Hepatocyte (in vitro differentiated cells): ENCODE measurements at regions not wholly inside any gene's neighbourhood (a gene's known extent, or its start where the extent isn't known, plus 50 kb on each side); places are given as distances from the start of the nearest gene placed in this dataset.
A peak's percentile ranks its signal among the peaks of the same experiment; 100 is the strongest.

Experiments
- DNase-seq: peaks from one replicate; pipeline ENCODE4 v3.0.0-alpha.2; 2016; ENCODE audit warnings: low spot score
- H2AFZ ChIP-seq: fragments of 200-600 bp; sonication (generic); 2 replicates; pipeline ENCODE4 v1.6.0; 2016; ENCODE audit warnings: antibody characterized with exemption, mild to moderate bottlenecking
- H3K27ac ChIP-seq: fragments of 200-600 bp; sonication (generic); 2 replicates; pipeline ENCODE4 v1.5.1; 2016; ENCODE audit warnings: mild to moderate bottlenecking
- H3K27me3 ChIP-seq: fragments of 200-600 bp; sonication (generic); 2 replicates; pipeline ENCODE4 v1.6.1; 2016
- H3K36me3 ChIP-seq: fragments of 200-600 bp; sonication (generic); replicated peaks from 2 replicates; pipeline ENCODE4 v1.5.1; 2016; ENCODE audit warnings: low read depth; ENCODE audit not compliant: insufficient read depth
- H3K4me1 ChIP-seq: fragments of 200-600 bp; sonication (generic); 2 replicates; pipeline ENCODE4 v1.5.1; 2016; ENCODE audit warnings: mild to moderate bottlenecking, moderate library complexity; ENCODE audit not compliant: insufficient read depth
- H3K4me2 ChIP-seq: fragments of 200-600 bp; sonication (generic); 2 replicates; pipeline ENCODE4 v1.6.0; 2016
- H3K4me3 ChIP-seq: fragments of 200-600 bp; sonication (generic); 2 replicates; pipeline ENCODE4 v1.5.1; 2016; ENCODE audit warnings: mild to moderate bottlenecking
- H3K79me2 ChIP-seq: fragments of 200-600 bp; sonication (generic); 2 replicates; pipeline ENCODE4 v1.6.0; 2017; ENCODE audit warnings: mild to moderate bottlenecking
- H3K9me2 ChIP-seq: fragments of 200-600 bp; sonication (generic); replicated peaks from 2 replicates; pipeline ENCODE4 v1.6.0; 2017; ENCODE audit warnings: mild to moderate bottlenecking; ENCODE audit not compliant: insufficient read depth
- H3K9me3 ChIP-seq: fragments of 200-600 bp; sonication (generic); 2 replicates; pipeline ENCODE4 v1.5.1; 2016; ENCODE audit warnings: low read depth, mild to moderate bottlenecking
- H4K20me1 ChIP-seq: fragments of 200-600 bp; sonication (generic); 2 replicates; pipeline ENCODE4 v1.6.0; 2016; ENCODE audit warnings: mild to moderate bottlenecking; ENCODE audit not compliant: insufficient read depth, poor library complexity, severe bottlenecking
- CTCF ChIP-seq: fragments of 200-600 bp; sonication (generic); IDR thresholded peaks from 2 replicates; pipeline ENCODE4 v1.5.1; 2016; ENCODE audit warnings: antibody characterized with exemption, mild to moderate bottlenecking; ENCODE audit not compliant: poor library complexity
- EZH2 ChIP-seq: fragments of 200-600 bp; sonication (generic); IDR thresholded peaks from 2 replicates; pipeline ENCODE4 v1.6.1; 2016; ENCODE audit warnings: antibody characterized with exemption, mild to moderate bottlenecking, borderline replicate concordance
- EZH2phosphoT487 ChIP-seq: fragments of 200-600 bp; sonication (generic); IDR thresholded peaks from one replicate; pipeline ENCODE4 v1.6.1; 2018; ENCODE audit warnings: antibody characterized with exemption, mild to moderate bottlenecking, low read depth, moderate library complexity; ENCODE audit not compliant: unreplicated experiment, severe bottlenecking
- WGBS: methylation state at CpG from one replicate; pipeline ENCODE4 v1.1.6; 2016; ENCODE audit warnings: low lambda C conversion rate; ENCODE audit errors: missing lambda C conversion rate; 5-methylcytosine and 5-hydroxymethylcytosine counted together

- peak; percentile 54 for DNase-seq
- H3K36me3 ChIP-seq, result no peaks in the 10 kb centered on the region
- no peak overlapping the region for H3K27ac ChIP-seq
- no peaks in the 10 kb centered on the region for H3K79me2 ChIP-seq
- peaks cover 26% of the 10 kb centered on the region for H3K27me3 ChIP-seq
- TF ChIP-seq CTCF, result no peak
- TF ChIP-seq EZH2, result no peak
- TF ChIP-seq EZH2phosphoT487, result no peak
- H2AFZ ChIP-seq, result no peak overlapping the region
- H3K4me1 ChIP-seq, result no peaks in the 10 kb centered on the region
- no peak overlapping the region for H3K4me3 ChIP-seq
- no peak overlapping the region for H3K4me2 ChIP-seq
- WGBS, result 26% methylated on average over 7 of the region's 7 CpGs
- H3K9me3 ChIP-seq, result no peaks in the 10 kb centered on the region
- no peaks in the 10 kb centered on the region for H4K20me1 ChIP-seq
- no peaks in the 10 kb centered on the region for H3K9me2 ChIP-seq
Observed at GRCh38 chr2:238761868-238762267, 86.0 kb upstream of the TWIST2 start.

- no peak overlapping the region for H3K4me3 ChIP-seq
- H3K4me2 ChIP-seq, result no peak overlapping the region
- H3K36me3 ChIP-seq, result no peaks in the 10 kb centered on the region
- H3K27me3 ChIP-seq, result peaks cover 36% of the 10 kb centered on the region
- H3K9me3 ChIP-seq, result no peaks in the 10 kb centered on the region
- no peaks in the 10 kb centered on the region for H4K20me1 ChIP-seq
- WGBS, result 48% methylated on average over 7 of the region's 7 CpGs
- H2AFZ ChIP-seq, result no peak overlapping the region
- H3K27ac ChIP-seq, result no peak overlapping the region
- no peaks in the 10 kb centered on the region for H3K79me2 ChIP-seq
- no peaks in the 10 kb centered on the region for H3K4me1 ChIP-seq
- no peak for TF ChIP-seq CTCF
- TF ChIP-seq EZH2phosphoT487, result no peak
- no peak for TF ChIP-seq EZH2
- DNase-seq, result no peak
- no peaks in the 10 kb centered on the region for H3K9me2 ChIP-seq
Observed at GRCh38 chr2:238763471-238763995, 84.4 kb upstream of the TWIST2 start.

GRCh38 chr2:238765590-238765989 is 82.3 kb upstream of the TWIST2 start:
- Histone ChIP-seq H3K4me2 (no peak overlapping the region), H4K20me1 (no peaks in the 10 kb centered on the region), H3K27me3 (peaks cover 55% of the 10 kb centered on the region), H3K9me3 (no peaks in the 10 kb centered on the region), H3K9me2 (no peaks in the 10 kb centered on the region), H3K27ac (no peak overlapping the region), H3K4me3 (no peak overlapping the region), H2AFZ (no peak overlapping the region), H3K79me2 (no peaks in the 10 kb centered on the region), H3K4me1 (no peaks in the 10 kb centered on the region), H3K36me3 (no peaks in the 10 kb centered on the region)
- WGBS, result 79% methylated on average over 8 of the region's 8 CpGs
- no peak for TF ChIP-seq EZH2phosphoT487
- no peak for TF ChIP-seq EZH2
- no peak for TF ChIP-seq CTCF
- DNase-seq, result no peak

- Histone ChIP-seq H3K79me2 (no peaks in the 10 kb centered on the region), H3K4me1 (no peaks in the 10 kb centered on the region), H3K9me2 (no peaks in the 10 kb centered on the region), H3K9me3 (no peaks in the 10 kb centered on the region), H3K36me3 (no peaks in the 10 kb centered on the region), H3K4me3 (no peak overlapping the region), H4K20me1 (no peaks in the 10 kb centered on the region), H3K4me2 (no peak overlapping the region), H2AFZ (no peak overlapping the region), H3K27me3 (peaks cover 50% of the 10 kb centered on the region), H3K27ac (no peak overlapping the region)
- peak; percentile 46 for DNase-seq
- TF ChIP-seq EZH2 (no peak), CTCF (peak; percentile 29)
- 38% methylated on average over 6 of the region's 6 CpGs for WGBS
Observed at GRCh38 chr2:238771218-238771617, 76.7 kb upstream of the TWIST2 start.
